GM23338 (cell line): ENCODE measurements at regions not wholly inside any gene's neighbourhood (a gene's known extent, or its start where the extent isn't known, plus 50 kb on each side); places are given as distances from the start of the nearest gene placed in this dataset.

Experiments used
- ATAC-seq: fragments of 200-7000 bp; cut with Tn5 transposase; 3 replicates; pipeline ENCODE4 v1.9.1; 2020
- DNase-seq: peaks from one replicate; pipeline ENCODE4 v3.0.0-alpha.2; 2015; ENCODE audit warnings: low spot score
- H2AFZ ChIP-seq: fragments of 200-600 bp; sonication (generic); 2 replicates; pipeline ENCODE4 v1.8.0; 2016; ENCODE audit warnings: antibody characterized with exemption, mild to moderate bottlenecking, moderate library complexity
- H3F3A ChIP-seq: fragments of 200-600 bp; sonication (generic); replicated peaks from 2 replicates; pipeline ENCODE4 v1.8.0; 2017; ENCODE audit warnings: antibody characterized with exemption, mixed run types, low read depth
- H3K27ac ChIP-seq: fragments of 200-600 bp; sonication (generic); 2 replicates; pipeline ENCODE4 v1.6.1; 2016; ENCODE audit warnings: low read depth
- H3K27me3 ChIP-seq: fragments of 200-600 bp; sonication (generic); 2 replicates; pipeline ENCODE4 v1.8.0; 2016; ENCODE audit warnings: mild to moderate bottlenecking, mixed run types, moderate library complexity; ENCODE audit not compliant: insufficient read depth
- H3K36me3 ChIP-seq: fragments of 200-600 bp; sonication (generic); 2 replicates; pipeline ENCODE4 v1.8.0; 2016; ENCODE audit warnings: mild to moderate bottlenecking; ENCODE audit not compliant: insufficient read depth
- H3K4me1 ChIP-seq: fragments of 200-600 bp; sonication (generic); 2 replicates; pipeline ENCODE4 v1.8.0; 2016; ENCODE audit warnings: mild to moderate bottlenecking, moderate library complexity; ENCODE audit not compliant: insufficient read depth
- H3K4me2 ChIP-seq: fragments of 200-600 bp; sonication (generic); 2 replicates; pipeline ENCODE4 v1.7.1; 2017; ENCODE audit warnings: mixed run types
- H3K4me3 ChIP-seq: fragments of 200-600 bp; sonication (generic); 2 replicates; pipeline ENCODE4 v1.6.1; 2016; ENCODE audit warnings: mixed run types
- H3K79me2 ChIP-seq: fragments of 200-600 bp; sonication (generic); replicated peaks from 2 replicates; pipeline ENCODE4 v1.8.0; 2017; ENCODE audit warnings: mild to moderate bottlenecking; ENCODE audit not compliant: insufficient read depth
- H3K9me2 ChIP-seq: fragments of 200-600 bp; sonication (generic); 2 replicates; pipeline ENCODE4 v1.8.0; 2017; ENCODE audit not compliant: insufficient read depth
- H4K20me1 ChIP-seq: fragments of 200-600 bp; sonication (generic); replicated peaks from 2 replicates; pipeline ENCODE4 v1.8.0; 2017; ENCODE audit warnings: mild to moderate bottlenecking; ENCODE audit not compliant: insufficient read depth
- H3K27ac Mint-ChIP-seq: 2 replicates; pipeline ENCODE4 v1.8.0; 2020; ENCODE audit warnings: inconsistent platforms, mild to moderate bottlenecking, moderate library complexity, mixed read lengths
- H3K27me3 Mint-ChIP-seq: 3 replicates; pipeline ENCODE4 v1.8.0; 2022; ENCODE audit warnings: low read depth, mild to moderate bottlenecking, moderate library complexity, mixed read lengths, inconsistent platforms; ENCODE audit not compliant: insufficient read depth, poor library complexity
- H3K36me3 Mint-ChIP-seq: 3 replicates; pipeline ENCODE4 v1.8.0; 2021; ENCODE audit warnings: low read depth, mild to moderate bottlenecking, inconsistent platforms, moderate library complexity, mixed read lengths
- H3K4me1 Mint-ChIP-seq: 3 replicates; pipeline ENCODE4 v1.8.0; 2020; ENCODE audit warnings: mild to moderate bottlenecking, inconsistent platforms, mixed read lengths
- H3K4me3 Mint-ChIP-seq: 3 replicates; pipeline ENCODE4 v1.8.0; 2021; ENCODE audit warnings: moderate library complexity, mild to moderate bottlenecking, inconsistent platforms, mixed read lengths
- H3K9me3 Mint-ChIP-seq: 3 replicates; pipeline ENCODE4 v1.8.0; 2020; ENCODE audit warnings: moderate library complexity, mild to moderate bottlenecking, inconsistent platforms, mixed read lengths
- CTCF ChIP-seq, 2 experiments: fragments of 200-600 bp in 1 of 2; sonication (generic) in 1 of 2; conservative IDR thresholded peaks; 2 replicates each; pipeline versions ENCODE4 v1.5.1 to v1.6.1; 2016 to 2017; ENCODE audit warnings: antibody characterized with exemption in 2 of 2, low read depth in 2 of 2, mild to moderate bottlenecking in 2 of 2, moderate library complexity in 1 of 2
- ETS1 ChIP-seq: IDR thresholded peaks from 2 replicates; pipeline ENCODE4 v1.6.1; 2016; ENCODE audit warnings: antibody characterized with exemption
- EZH2 ChIP-seq: fragments of 200-600 bp; sonication (generic); IDR thresholded peaks from one replicate; pipeline ENCODE4 v1.8.0; 2017; ENCODE audit warnings: antibody characterized with exemption, mild to moderate bottlenecking, low read depth; ENCODE audit not compliant: unreplicated experiment
- EZH2phosphoT487 ChIP-seq: fragments of 200-600 bp; sonication (generic); IDR thresholded peaks from one replicate; pipeline ENCODE4 v1.8.1; 2018; ENCODE audit warnings: antibody characterized with exemption; ENCODE audit not compliant: unreplicated experiment
- JUNB ChIP-seq: IDR thresholded peaks from one replicate; pipeline ENCODE4 v1.6.1; 2016; ENCODE audit warnings: antibody characterized with exemption; ENCODE audit not compliant: unreplicated experiment
- NANOG ChIP-seq: IDR thresholded peaks from 2 replicates; pipeline ENCODE4 v1.6.1; 2016; ENCODE audit warnings: antibody characterized with exemption, borderline replicate concordance
- POLR2AphosphoS5 ChIP-seq: IDR thresholded peaks from 2 replicates; pipeline ENCODE4 v1.6.1; 2016; ENCODE audit warnings: antibody characterized with exemption, low read depth
- STAT1 ChIP-seq: IDR thresholded peaks from one replicate; pipeline ENCODE4 v1.6.1; 2016; ENCODE audit warnings: antibody characterized with exemption; ENCODE audit not compliant: unreplicated experiment
- ZNF114 ChIP-seq: fragments of 250-450 bp; sonication (Bioruptor Pico); IDR thresholded peaks from 2 replicates; pipeline ENCODE4 v1.5.0; 2020; ENCODE audit warnings: mild to moderate bottlenecking, moderate library complexity
- ZNF331 ChIP-seq: fragments of 250-450 bp; sonication (Bioruptor Pico); IDR thresholded peaks from 2 replicates; pipeline ENCODE4 v1.5.0; 2020; ENCODE audit warnings: low read depth, mild to moderate bottlenecking, moderate library complexity
- ZNF462 ChIP-seq: fragments of 250-450 bp; sonication (Bioruptor Pico); IDR thresholded peaks from 2 replicates; pipeline ENCODE4 v1.5.0; 2020; ENCODE audit warnings: mild to moderate bottlenecking, moderate library complexity

DNA sequence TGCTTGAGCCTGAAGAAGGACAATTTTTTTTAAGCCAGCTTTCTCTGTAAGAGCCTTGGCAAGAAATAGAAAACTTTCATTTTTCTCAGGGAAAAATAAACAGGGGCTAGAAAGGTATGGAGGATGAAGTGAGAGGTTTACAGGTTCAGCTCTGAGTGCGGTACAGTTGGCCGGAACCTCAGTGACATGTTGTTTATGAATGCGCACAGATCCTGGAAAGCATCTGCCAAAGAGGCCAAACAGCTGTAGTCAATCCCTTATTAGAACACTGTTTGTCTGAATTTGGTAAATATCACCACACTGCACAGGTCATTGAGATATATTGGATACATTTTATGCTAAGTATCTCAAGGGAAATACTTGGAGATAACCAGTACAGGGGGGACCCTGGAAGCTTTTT lies 561.8 kb upstream of the MDFIC2 start (continued):
- TF ChIP-seq CTCF (conservative IDR thresholded peaks at IDR 0.05; ENCODE audit: low read depth in 2 of 2) (no peak), EZH2 (no peak), ZNF114 (CRISPR knock-in tag) (no peak), ZNF331 (no peak), EZH2phosphoT487 (no peak)

GRCh38 chr3:70873686-70874085 lies 561.2 kb upstream of the MDFIC2 start:
- H3K27me3 Mint-ChIP-seq: peaks cover 3% of the 10 kb centered on the region
- no peaks in the 10 kb centered on the region for H4K20me1 ChIP-seq
- H3F3A ChIP-seq: no peaks in the 10 kb centered on the region
- peaks cover 13% of the 10 kb centered on the region; the same call in 2 of the 3 replicates for H3K36me3 Mint-ChIP-seq
- H3K9me3 Mint-ChIP-seq: peaks cover 24% of the 10 kb centered on the region
- H3K4me1 ChIP-seq: no peaks in the 10 kb centered on the region
- ATAC-seq (no peak), DNase-seq (no peak)
- H3K27me3 ChIP-seq: no peaks in the 10 kb centered on the region
- peaks cover 2% of the 10 kb centered on the region; the same call in 1 of the 3 replicates for H3K4me1 Mint-ChIP-seq
- no peak overlapping the region for H3K4me3 Mint-ChIP-seq
- no peak overlapping the region for H3K4me3 ChIP-seq
- no peak overlapping the region for H3K27ac Mint-ChIP-seq
- H3K27ac ChIP-seq: no peak overlapping the region
- no peak for TF ChIP-seq EZH2
- no peak for TF ChIP-seq NANOG
- no peak for TF ChIP-seq ZNF462
- TF ChIP-seq EZH2phosphoT487: no peak
- TF ChIP-seq ZNF114 (CRISPR knock-in tag): no peak
- TF ChIP-seq STAT1: no peak
- no peak for TF ChIP-seq ETS1
- TF ChIP-seq JUNB: no peak
- TF ChIP-seq POLR2AphosphoS5: no peak
- no peak overlapping the region for H2AFZ ChIP-seq
- no peak overlapping the region for H3K4me2 ChIP-seq
- peaks cover 10% of the 10 kb centered on the region; the same call in 1 of the 2 replicates for H3K36me3 ChIP-seq
- peaks cover 9% of the 10 kb centered on the region; the same call in 1 of the 2 replicates for H3K9me2 ChIP-seq
- H3K79me2 ChIP-seq: no peaks in the 10 kb centered on the region
